Neural cell (in vitro differentiated cells): ENCODE measurements at regions not wholly inside any gene's neighbourhood (a gene's known extent, or its start where the extent isn't known, plus 50 kb on each side); places are given as distances from the start of the nearest gene placed in this dataset.

ENCODE experiments used
- CTCF ChIP-seq: fragments of 450-650 bp; IDR thresholded peaks from 2 replicates; pipeline ENCODE4 v1.5.1; 2014; ENCODE audit warnings: antibody characterized with exemption, mild to moderate bottlenecking, moderate library complexity; ENCODE audit not compliant: poor library complexity, severe bottlenecking
- EP300 ChIP-seq: fragments of 450-650 bp; conservative IDR thresholded peaks from 2 replicates; pipeline ENCODE4 v1.6.1; 2014; ENCODE audit warnings: antibody characterized with exemption, mild to moderate bottlenecking, moderate library complexity; ENCODE audit not compliant: poor library complexity, severe bottlenecking
- SMC3 ChIP-seq: fragments of 450-650 bp; conservative IDR thresholded peaks from 2 replicates; pipeline ENCODE4 v1.6.1; 2014; ENCODE audit warnings: antibody characterized with exemption, mild to moderate bottlenecking, moderate library complexity; ENCODE audit not compliant: poor library complexity
- TAF1 ChIP-seq: IDR thresholded peaks from 2 replicates; pipeline ENCODE4 v1.6.1; 2012; ENCODE audit warnings: low read depth

- no peak for TF ChIP-seq EP300
- TF ChIP-seq CTCF, result no peak
- TF ChIP-seq SMC3, result no peak
- TF ChIP-seq TAF1, result no peak
Observed at GRCh38 chr13:76168661-76169060, 532.5 kb downstream of the LMO7 start.
